MCF 10A (cell line): ENCODE measurements at regions not wholly inside any gene's neighbourhood (a gene's known extent, or its start where the extent isn't known, plus 50 kb on each side); places are given as distances from the start of the nearest gene placed in this dataset.

Experiments
- BruUV-seq: library from RNA; stranded (reverse); fragments of 400-500 nt; replicated peaks from 2 replicates; lab custom pipeline; 2021; lab: Mats Ljungman, UMichigan
- CTCF ChIA-PET: fragments of 300-600 bp; sonication (Branson Sonifier 250); formaldehyde crosslinking; extraction: SDS; loops from one replicate; lab custom pipeline; 2021; ENCODE audit warnings: antibody characterized with exemption, inconsistent platforms; lab: Yijun Ruan, JAX
- POLR2A ChIA-PET: fragments of 300-600, 350-650 bp; sonication (Branson Sonifier 250); formaldehyde crosslinking; extraction: SDS; loops from one replicate; lab custom pipeline; 2020; ENCODE audit warnings: antibody characterized with exemption, inconsistent platforms; lab: Yijun Ruan, JAX
- DNase-seq: peaks from one replicate; pipeline ENCODE4 v3.0.0-alpha.2; 2018; ENCODE audit not compliant: unreplicated experiment
- H3K27ac Mint-ChIP-seq: one replicate; pipeline ENCODE4 v1.8.0; 2022; ENCODE audit warnings: mild to moderate bottlenecking, low read depth, mixed read lengths; ENCODE audit not compliant: unreplicated experiment
- H3K27me3 Mint-ChIP-seq: one replicate; pipeline ENCODE4 v1.8.0; 2022; ENCODE audit warnings: mixed read lengths; ENCODE audit not compliant: insufficient read depth, unreplicated experiment
- H3K36me3 Mint-ChIP-seq: one replicate; pipeline ENCODE4 v1.8.0; 2022; ENCODE audit warnings: mild to moderate bottlenecking, moderate library complexity, mixed read lengths; ENCODE audit not compliant: insufficient read depth, unreplicated experiment
- H3K4me1 Mint-ChIP-seq: one replicate; pipeline ENCODE4 v1.8.0; 2022; ENCODE audit warnings: mixed read lengths; ENCODE audit not compliant: insufficient read depth, unreplicated experiment
- H3K4me3 Mint-ChIP-seq: one replicate; pipeline ENCODE4 v1.8.0; 2022; ENCODE audit warnings: mild to moderate bottlenecking, moderate library complexity, mixed read lengths; ENCODE audit not compliant: unreplicated experiment
- H3K9me3 Mint-ChIP-seq: one replicate; pipeline ENCODE4 v1.8.0; 2022; ENCODE audit warnings: mixed read lengths; ENCODE audit not compliant: unreplicated experiment
- intact Hi-C: fragments of 100-400 bp; cut with micrococcal nuclease; formaldehyde crosslinking; loops from 2 replicates; pipeline ENCODE4 v1.14.1; 2022
- TF ChIP-seq, protein P1 (sequence below): fragments of 200-600 bp; IDR thresholded peaks from one replicate; pipeline ENCODE4 v1.8.0; 2022; ENCODE audit warnings: antibody characterized with exemption, mild to moderate bottlenecking; ENCODE audit not compliant: unreplicated experiment

DNA sequence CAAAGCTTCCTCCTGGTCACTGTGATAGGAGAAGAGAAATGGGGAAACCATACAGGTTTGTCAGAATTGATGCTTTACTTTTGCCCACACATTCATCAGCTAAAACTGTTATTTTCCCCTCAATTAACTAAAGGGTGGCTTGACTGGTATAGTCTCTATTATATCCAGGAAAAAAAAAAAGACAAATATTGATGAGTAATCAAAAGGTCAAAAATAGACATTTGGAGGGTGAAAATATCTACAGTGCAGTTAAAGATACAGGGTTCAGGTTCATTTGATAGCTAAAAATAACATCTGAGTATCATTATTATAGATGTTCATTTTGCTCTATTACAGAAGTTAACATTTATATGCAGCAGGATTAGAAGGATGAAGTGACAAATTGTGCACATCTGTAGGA lies 577.6 kb upstream of the FAM98A start:
- Mint-ChIP-seq H3K4me1 (no peaks in the 10 kb centered on the region), H3K27me3 (no peaks in the 10 kb centered on the region), H3K36me3 (no peaks in the 10 kb centered on the region), H3K27ac (no peak overlapping the region), H3K9me3 (no peaks in the 10 kb centered on the region), H3K4me3 (no peak overlapping the region)
- no peak for DNase-seq
- intact Hi-C loops = no loop called here
- no TSS peak for BruUV-seq
- TF ChIP-seq, protein P1, sequence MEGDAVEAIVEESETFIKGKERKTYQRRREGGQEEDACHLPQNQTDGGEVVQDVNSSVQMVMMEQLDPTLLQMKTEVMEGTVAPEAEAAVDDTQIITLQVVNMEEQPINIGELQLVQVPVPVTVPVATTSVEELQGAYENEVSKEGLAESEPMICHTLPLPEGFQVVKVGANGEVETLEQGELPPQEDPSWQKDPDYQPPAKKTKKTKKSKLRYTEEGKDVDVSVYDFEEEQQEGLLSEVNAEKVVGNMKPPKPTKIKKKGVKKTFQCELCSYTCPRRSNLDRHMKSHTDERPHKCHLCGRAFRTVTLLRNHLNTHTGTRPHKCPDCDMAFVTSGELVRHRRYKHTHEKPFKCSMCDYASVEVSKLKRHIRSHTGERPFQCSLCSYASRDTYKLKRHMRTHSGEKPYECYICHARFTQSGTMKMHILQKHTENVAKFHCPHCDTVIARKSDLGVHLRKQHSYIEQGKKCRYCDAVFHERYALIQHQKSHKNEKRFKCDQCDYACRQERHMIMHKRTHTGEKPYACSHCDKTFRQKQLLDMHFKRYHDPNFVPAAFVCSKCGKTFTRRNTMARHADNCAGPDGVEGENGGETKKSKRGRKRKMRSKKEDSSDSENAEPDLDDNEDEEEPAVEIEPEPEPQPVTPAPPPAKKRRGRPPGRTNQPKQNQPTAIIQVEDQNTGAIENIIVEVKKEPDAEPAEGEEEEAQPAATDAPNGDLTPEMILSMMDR = no peak
- ChIA-PET CTCF (interaction anchor here (0.6 kb wide), 1 partner anchor 117 kb away, joined by 3 read pairs; no protein-coding TSS in a partner anchor), POLR2A (no interaction called here)

DNA sequence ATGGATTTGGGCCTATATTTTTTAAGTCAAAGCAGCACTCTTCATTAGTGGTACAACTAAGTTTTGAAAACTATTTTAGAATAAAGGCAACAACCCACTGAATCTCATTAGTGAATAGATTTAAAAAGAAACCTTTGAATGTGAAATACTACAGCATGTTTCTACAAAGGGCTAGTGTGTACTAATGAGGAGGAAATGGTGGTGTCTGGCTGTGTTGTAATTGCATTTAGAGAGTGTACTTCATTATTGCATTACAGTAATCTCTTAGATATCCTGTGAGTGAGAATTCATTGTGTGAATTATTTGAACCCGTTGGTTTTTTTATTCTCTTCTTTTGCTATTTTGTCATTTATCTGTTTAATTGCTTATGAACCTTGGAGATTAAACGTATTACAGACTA lies 575.4 kb upstream of the FAM98A start:
- H3K27me3 Mint-ChIP-seq = no peaks in the 10 kb centered on the region
- intact Hi-C loops = no loop called here
- TF ChIP-seq, protein P1 = no peak
- POLR2A ChIA-PET = no interaction called here
- no peak overlapping the region for H3K4me3 Mint-ChIP-seq
- no TSS peak for BruUV-seq
- DNase-seq = no peak
- H3K9me3 Mint-ChIP-seq = no peaks in the 10 kb centered on the region
- no peaks in the 10 kb centered on the region for H3K36me3 Mint-ChIP-seq
- no peak overlapping the region for H3K27ac Mint-ChIP-seq
- CTCF ChIA-PET = no interaction called here
- H3K4me1 Mint-ChIP-seq = no peaks in the 10 kb centered on the region

DNA sequence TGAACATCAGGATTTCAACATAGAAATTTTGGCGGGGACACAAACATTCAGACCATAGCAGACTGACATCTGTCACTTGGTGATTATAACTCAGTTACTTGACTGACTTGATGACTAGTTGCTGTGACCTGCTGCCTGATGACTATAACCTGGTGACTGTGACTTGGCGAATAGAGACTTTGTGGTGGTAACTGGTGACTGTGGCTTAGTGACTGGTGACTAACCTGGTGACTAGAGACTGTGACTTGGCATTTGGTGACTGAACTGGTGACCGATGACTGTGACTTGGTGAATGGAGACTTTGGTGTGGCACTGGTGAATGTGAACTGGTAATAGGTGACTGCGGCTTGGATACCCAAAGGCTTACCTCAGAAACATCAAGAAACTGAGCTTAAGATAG lies 563.1 kb upstream of the FAM98A start:
- TF ChIP-seq, protein P1 = no peak
- Mint-ChIP-seq H3K27ac (no peak overlapping the region), H3K4me3 (no peak overlapping the region), H3K4me1 (peaks cover 6% of the 10 kb centered on the region), H3K27me3 (no peaks in the 10 kb centered on the region), H3K9me3 (no peaks in the 10 kb centered on the region), H3K36me3 (no peaks in the 10 kb centered on the region)
- no TSS peak for BruUV-seq
- ChIA-PET CTCF (interaction anchor here (0.6 kb wide), 1 partner anchor 350 kb away, joined by 3 read pairs; no protein-coding TSS in a partner anchor), POLR2A (no interaction called here)
- no peak for DNase-seq
- intact Hi-C loops = no loop called here

DNA sequence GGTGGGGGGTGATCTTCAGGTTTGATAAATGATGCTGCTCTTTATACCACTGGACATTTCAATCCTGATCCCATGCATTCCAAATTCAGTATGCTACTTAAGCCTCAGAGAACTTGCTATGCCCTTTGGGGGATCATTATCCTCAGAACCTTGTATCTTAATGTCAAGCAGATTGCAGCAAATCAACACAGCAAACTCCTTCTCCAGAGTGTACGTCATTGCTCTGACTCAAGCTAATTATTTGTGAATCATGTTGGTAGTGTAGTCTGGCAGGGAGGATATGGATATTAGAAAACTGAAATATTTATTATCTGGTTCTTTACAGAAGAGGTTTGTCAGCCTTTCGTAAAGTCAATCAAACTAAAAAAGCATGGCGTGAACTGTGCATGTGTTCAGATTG lies 562.5 kb upstream of the FAM98A start:
- ChIA-PET POLR2A (no interaction called here), CTCF (interaction anchor here (0.5 to 1.5 kb wide), 4 partner anchors 12 to 1530 kb away, joined by 3 to 7 read pairs (median 4); no protein-coding TSS in a partner anchor)
- no TSS peak for BruUV-seq
- Mint-ChIP-seq H3K4me1 (peaks cover 6% of the 10 kb centered on the region), H3K27me3 (no peaks in the 10 kb centered on the region), H3K27ac (no peak overlapping the region), H3K4me3 (no peak overlapping the region), H3K9me3 (no peaks in the 10 kb centered on the region), H3K36me3 (no peaks in the 10 kb centered on the region)
- intact Hi-C loops = no loop called here
- no peak for DNase-seq
- TF ChIP-seq, protein P1 = no peak
